H1 (cell line): ENCODE measurements at regions not wholly inside any gene's neighbourhood (a gene's known extent, or its start where the extent isn't known, plus 50 kb on each side); places are given as distances from the start of the nearest gene placed in this dataset.

Experiments
- CTCF ChIA-PET: fragments of 300-600 bp; sonication (Branson Sonifier 250); formaldehyde crosslinking; loops from one replicate; lab custom pipeline; 2021; ENCODE audit not compliant: partially characterized antibody; lab: Charles Lee
- POLR2A ChIA-PET: fragments of 300-600 bp; sonication (Branson Sonifier 250); formaldehyde crosslinking; loops from one replicate; lab custom pipeline; 2021; ENCODE audit warnings: inconsistent platforms; ENCODE audit not compliant: partially characterized antibody; lab: Charles Lee
- DNase-seq, 2 experiments: peaks; one replicate each; pipeline versions ENCODE4 v3.0.0 to v3.0.0-alpha.2; 2010 to 2022; ENCODE audit warnings: low spot score in 2 of 2, low read depth in 1 of 2, mixed read lengths in 1 of 2
- FAIRE-seq: peaks from 2 replicates; lab custom pipeline; 2011; peaks lifted over from hg19 to GRCh38; lab: Jason Lieb, UNC
- H2AFZ ChIP-seq: 2 replicates; pipeline ENCODE4 v1.8.1; 2012; ENCODE audit warnings: low read length, inconsistent platforms
- H2AK5ac ChIP-seq: 2 replicates; pipeline ENCODE4 v1.6.1; 2013; ENCODE audit warnings: low read depth, low read length
- H2BK120ac ChIP-seq: replicated peaks from 2 replicates; pipeline ENCODE3; 2013; ENCODE audit warnings: low read depth, low read length, inconsistent platforms
- H2BK12ac ChIP-seq: 2 replicates; pipeline ENCODE4 v1.6.1; 2013; ENCODE audit warnings: low read depth, low read length
- H2BK15ac ChIP-seq: 2 replicates; pipeline ENCODE4 v1.6.1; 2013; ENCODE audit warnings: low read length
- H2BK20ac ChIP-seq: 2 replicates; pipeline ENCODE4 v1.6.1; 2013; ENCODE audit warnings: low read length
- H2BK5ac ChIP-seq: 2 replicates; pipeline ENCODE4 v1.6.1; 2013; ENCODE audit warnings: low read depth, low read length
- H3K14ac ChIP-seq: 2 replicates; pipeline ENCODE4 v1.6.1; 2013; ENCODE audit warnings: inconsistent platforms; ENCODE audit not compliant: insufficient read length
- H3K18ac ChIP-seq: 2 replicates; pipeline ENCODE4 v1.6.1; 2013; ENCODE audit warnings: low read length; ENCODE audit errors: extremely low read depth
- H3K23ac ChIP-seq: 2 replicates; pipeline ENCODE4 v1.6.1; 2013; ENCODE audit warnings: inconsistent platforms; ENCODE audit not compliant: insufficient read length
- H3K23me2 ChIP-seq: 2 replicates; pipeline ENCODE4 v1.6.1; 2013; ENCODE audit warnings: low read depth, low read length
- H3K27ac ChIP-seq: 2 replicates; pipeline ENCODE4 v1.6.1; 2011; ENCODE audit warnings: low read depth, low read length, inconsistent platforms
- H3K27me3 ChIP-seq, 4 experiments: replicated peaks in 1 of 4; 1 replicate in 1 of 4; 2 replicates in 3 of 4; pipeline versions ENCODE4 v1.6.1 to v1.8.1; 2011 to 2013; ENCODE audit warnings: low read length in 3 of 4, mild to moderate bottlenecking in 3 of 4, inconsistent platforms in 2 of 4, mixed read lengths in 2 of 4, moderate library complexity in 1 of 4; ENCODE audit not compliant: control insufficient read depth in 3 of 4, insufficient read depth in 3 of 4; ENCODE audit errors: extremely low read depth in 1 of 4
- H3K36me3 ChIP-seq, 4 experiments: 2 replicates each; pipeline versions ENCODE4 v1.6.1 to v1.8.1; 2011 to 2013; ENCODE audit warnings: mild to moderate bottlenecking in 4 of 4, low read length in 3 of 4, moderate library complexity in 2 of 4, control low read depth in 1 of 4, inconsistent platforms in 1 of 4; ENCODE audit not compliant: insufficient read depth in 4 of 4, control insufficient read depth in 2 of 4
- H3K4ac ChIP-seq: replicated peaks from 2 replicates; pipeline ENCODE3; 2013; ENCODE audit warnings: low read length, low read depth, mixed read lengths, inconsistent platforms; ENCODE audit not compliant: insufficient read length
- H3K4me1 ChIP-seq, 4 experiments: replicated peaks in 1 of 4; 1 replicate in 1 of 4; 2 replicates in 3 of 4; pipeline versions ENCODE4 v1.6.1 to v1.8.1; 2011 to 2013; ENCODE audit warnings: low read length in 3 of 4, inconsistent platforms in 2 of 4, mixed read lengths in 1 of 4; ENCODE audit not compliant: insufficient read depth in 4 of 4, control insufficient read depth in 3 of 4
- H3K4me2 ChIP-seq, 2 experiments: 2 replicates each; pipeline versions ENCODE4 v1.6.1 to v1.8.1; 2011 to 2013; ENCODE audit warnings: low read depth in 2 of 2, low read length in 2 of 2, control low read depth in 1 of 2, inconsistent platforms in 1 of 2, mild to moderate bottlenecking in 1 of 2; ENCODE audit not compliant: insufficient read depth in 1 of 2
- H3K4me3 ChIP-seq, 4 experiments: fragments of 200-600, 300-600 bp in 1 of 4; sonication (generic), shearing (Covaris generic), sonication (Bioruptor Twin) in 1 of 4; 2 replicates each; pipeline versions ENCODE4 v1.5.1 to v1.8.1; 2011 to 2016; ENCODE audit warnings: low read length in 4 of 4, low read depth in 3 of 4, control low read depth in 2 of 4, inconsistent platforms in 2 of 4, mild to moderate bottlenecking in 2 of 4, mixed read lengths in 1 of 4, moderate library complexity in 1 of 4; ENCODE audit not compliant: insufficient read depth in 2 of 4; ENCODE audit errors: extremely low read depth in 1 of 4
- H3K56ac ChIP-seq: replicated peaks from 2 replicates; pipeline ENCODE3; 2013; ENCODE audit warnings: low read depth, mild to moderate bottlenecking, mixed read lengths, low read length, inconsistent platforms; ENCODE audit not compliant: insufficient read length
- H3K79me1 ChIP-seq: 2 replicates; pipeline ENCODE4 v1.6.1; 2013; ENCODE audit warnings: low read depth, low read length, control low read depth
- H3K79me2 ChIP-seq, 2 experiments: 2 replicates each; pipeline versions ENCODE4 v1.6.1 to v1.8.1; 2012 to 2013; ENCODE audit warnings: low read length in 2 of 2, mild to moderate bottlenecking in 2 of 2, inconsistent platforms in 1 of 2; ENCODE audit not compliant: insufficient read depth in 2 of 2, control insufficient read depth in 1 of 2
- H3K9ac ChIP-seq, 4 experiments: replicated peaks in 1 of 4; 1 replicate in 1 of 4; 2 replicates in 3 of 4; pipeline versions ENCODE4 v1.6.1 to v1.8.1; 2011 to 2013; ENCODE audit warnings: low read depth in 3 of 4, low read length in 3 of 4, control low read depth in 2 of 4, mild to moderate bottlenecking in 2 of 4, moderate library complexity in 2 of 4, inconsistent platforms in 1 of 4; ENCODE audit errors: extremely low read depth in 1 of 4
- H3K9me3 ChIP-seq, 2 experiments: 2 replicates each; pipeline versions ENCODE4 v1.6.1 to v1.8.1; 2012 to 2013; ENCODE audit warnings: mild to moderate bottlenecking in 2 of 2, moderate library complexity in 2 of 2, control low read depth in 1 of 2, inconsistent platforms in 1 of 2, low read depth in 1 of 2, low read length in 1 of 2, mixed read lengths in 1 of 2; ENCODE audit not compliant: insufficient read depth in 2 of 2
- H4K20me1 ChIP-seq, 2 experiments: replicated peaks in 1 of 2; 2 replicates each; pipeline versions ENCODE3 to v1.8.1; 2011 to 2013; ENCODE audit warnings: inconsistent platforms in 2 of 2, low read length in 2 of 2, mild to moderate bottlenecking in 1 of 2; ENCODE audit not compliant: insufficient read depth in 2 of 2, control insufficient read depth in 1 of 2
- H4K5ac ChIP-seq: 2 replicates; pipeline ENCODE4 v1.6.1; 2013; ENCODE audit warnings: low read length, low read depth, mixed read lengths, inconsistent platforms; ENCODE audit not compliant: insufficient read length
- H4K8ac ChIP-seq: 2 replicates; pipeline ENCODE4 v1.8.0; 2013; ENCODE audit warnings: mild to moderate bottlenecking, moderate library complexity, low read length, inconsistent platforms; ENCODE audit not compliant: insufficient read depth; ENCODE audit errors: extremely low read depth
- H4K91ac ChIP-seq: replicated peaks from 2 replicates; pipeline ENCODE3; 2013; ENCODE audit warnings: low read length, mixed read lengths, inconsistent platforms; ENCODE audit not compliant: insufficient read length
- CBX5 ChIP-seq: fragments of 300-800, 300-1000 bp; sonication (generic); IDR thresholded peaks from 2 replicates; pipeline ENCODE4 v1.7.1; 2016; ENCODE audit warnings: antibody characterized with exemption, low read length, low read depth
- GABPA ChIP-seq: IDR thresholded peaks from 2 replicates; pipeline ENCODE4 v1.6.1; 2011; ENCODE audit warnings: mild to moderate bottlenecking, low read length, moderate library complexity, borderline replicate concordance; ENCODE audit not compliant: insufficient read depth
- HDAC2 ChIP-seq, 2 experiments: fragments of 300-600 bp in 1 of 2; sonication (generic) in 1 of 2; IDR thresholded peaks; 2 replicates each; pipeline ENCODE4 v1.6.1; 2011 to 2012; ENCODE audit warnings: low read depth in 2 of 2, low read length in 2 of 2, mild to moderate bottlenecking in 2 of 2, moderate library complexity in 2 of 2, borderline replicate concordance in 1 of 2, inconsistent platforms in 1 of 2
- WGBS, 2 experiments: shearing (Covaris generic) in 1 of 2; methylation state at CpG; one replicate each; pipeline versions ENCODE4 v1.1.6 to v1.1.7; 2013 to 2015; ENCODE audit warnings: low lambda C conversion rate in 2 of 2, mixed read lengths in 2 of 2, inconsistent platforms in 1 of 2, low coverage in 1 of 2, missing lambda C conversion rate in 1 of 2; ENCODE audit not compliant: insufficient replicate concordance in 2 of 2, insufficient coverage in 1 of 2, insufficient read length in 1 of 2; ENCODE audit errors: extremely low coverage in 1 of 2, missing lambda C conversion rate in 1 of 2; 5-methylcytosine and 5-hydroxymethylcytosine counted together

DNA sequence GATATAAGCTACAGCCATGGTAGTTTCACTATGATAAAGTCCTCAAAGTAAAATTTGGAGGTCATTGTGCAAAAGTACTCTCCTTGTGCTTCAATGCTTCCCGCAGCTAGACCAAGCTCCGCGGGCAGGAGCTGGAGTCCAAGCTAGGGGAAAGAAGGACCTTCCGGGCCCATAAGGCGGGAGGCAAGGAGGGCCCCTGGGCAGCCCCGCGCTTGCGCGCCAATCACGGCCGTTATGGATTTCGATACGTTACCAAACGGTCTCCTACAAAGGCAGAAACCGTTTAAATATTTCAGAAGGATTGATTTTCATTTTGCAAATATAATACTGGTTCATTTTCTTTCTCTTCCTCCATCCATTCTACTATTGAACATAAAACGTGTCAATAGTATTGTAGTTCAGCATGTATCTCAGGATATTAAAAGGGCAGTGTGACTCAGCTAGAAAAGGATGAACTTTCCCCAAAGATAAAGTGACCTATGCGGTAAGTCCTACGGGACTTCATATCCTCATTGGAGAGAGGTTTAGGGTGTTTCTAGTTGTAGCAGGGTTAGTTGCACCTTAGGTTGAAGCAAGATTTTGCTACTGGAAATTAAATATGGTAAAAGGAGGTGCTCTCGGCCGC, 128.0 kb downstream of the KIF20B start:
- no peak overlapping the region for H3K14ac ChIP-seq
- H2BK5ac ChIP-seq, result no peak overlapping the region
- no peak for DNase-seq
- no peak for FAIRE-seq
- no peak overlapping the region for H2BK15ac ChIP-seq
- H2AFZ ChIP-seq, result 0 out of 2 replicates have a peak overlapping the region, but pooled peaks have one; percentile 2
- no peak overlapping the region for H4K8ac ChIP-seq
- H3K9me3 ChIP-seq, result no peaks in the 10 kb centered on the region
- ChIA-PET CTCF (interaction anchor here (1.4 to 1.6 kb wide), 2 partner anchors 10 to 16 kb away, joined by 3 to 4 read pairs; no protein-coding TSS in a partner anchor), POLR2A (no interaction called here)
- H3K23ac ChIP-seq, result no peak overlapping the region
- no peak overlapping the region for H2AK5ac ChIP-seq
- H3K36me3 ChIP-seq, result no peaks in the 10 kb centered on the region
- no peak overlapping the region for H3K18ac ChIP-seq
- H3K56ac ChIP-seq, result no peak overlapping the region
- no peak overlapping the region for H3K4me3 ChIP-seq
- no peak overlapping the region for H4K5ac ChIP-seq
- H3K27me3 ChIP-seq, result no peaks in the 10 kb centered on the region
- no peaks in the 10 kb centered on the region for H3K79me2 ChIP-seq
- H2BK20ac ChIP-seq, result no peak overlapping the region
- H4K91ac ChIP-seq, result no peak overlapping the region
- no peak overlapping the region for H2BK12ac ChIP-seq
- no peak overlapping the region for H3K4ac ChIP-seq
- H4K20me1 ChIP-seq, result no peaks in the 10 kb centered on the region
- H3K79me1 ChIP-seq, result no peaks in the 10 kb centered on the region
- 93% methylated on average over 20 of the region's 20 CpGs; no CpG with 5 or more reads in 1 of the 2 experiments for WGBS, 2 experiments
- H3K4me1 ChIP-seq, result no peaks in the 10 kb centered on the region
- H3K4me2 ChIP-seq, result no peak overlapping the region
- no peaks in the 10 kb centered on the region for H3K23me2 ChIP-seq
- H3K9ac ChIP-seq, result no peak overlapping the region
- no peak for TF ChIP-seq HDAC2 (IDR thresholded peaks at IDR 0.05; ENCODE audit: borderline replicate concordance in 1 of 2, low read depth in 2 of 2, low read length in 2 of 2)
- no peak for TF ChIP-seq CBX5
- TF ChIP-seq GABPA, result no peak
- no peak overlapping the region for H3K27ac ChIP-seq
- H2BK120ac ChIP-seq, result no peak overlapping the region
